ENCODE measurements at regions not wholly inside any gene's neighbourhood (a gene's known extent, or its start where the extent isn't known, plus 50 kb on each side); places are given as distances from the start of the nearest gene placed in this dataset.

DNA sequence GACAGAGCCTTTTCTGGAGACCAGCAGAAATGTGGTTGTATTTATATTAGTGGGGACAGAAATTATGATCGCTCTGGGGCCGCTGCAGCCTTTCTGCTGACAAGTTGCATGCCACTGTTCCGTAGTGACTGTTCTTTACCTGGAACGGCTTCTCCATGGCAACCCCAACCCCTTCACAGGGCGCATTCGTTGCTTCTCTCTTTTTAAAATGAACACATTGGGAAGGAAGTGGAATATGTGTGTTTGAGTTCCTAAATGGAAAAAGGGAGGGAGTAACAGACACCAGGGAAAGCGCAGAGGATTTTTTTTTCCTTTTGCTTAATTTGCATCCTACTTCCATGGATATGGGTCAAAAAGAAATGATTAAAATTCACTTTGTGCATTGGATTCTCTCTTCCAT lies 482.0 kb upstream of the SUCLG2 start:
- POLR2A ChIA-PET = no interaction called here

DNA sequence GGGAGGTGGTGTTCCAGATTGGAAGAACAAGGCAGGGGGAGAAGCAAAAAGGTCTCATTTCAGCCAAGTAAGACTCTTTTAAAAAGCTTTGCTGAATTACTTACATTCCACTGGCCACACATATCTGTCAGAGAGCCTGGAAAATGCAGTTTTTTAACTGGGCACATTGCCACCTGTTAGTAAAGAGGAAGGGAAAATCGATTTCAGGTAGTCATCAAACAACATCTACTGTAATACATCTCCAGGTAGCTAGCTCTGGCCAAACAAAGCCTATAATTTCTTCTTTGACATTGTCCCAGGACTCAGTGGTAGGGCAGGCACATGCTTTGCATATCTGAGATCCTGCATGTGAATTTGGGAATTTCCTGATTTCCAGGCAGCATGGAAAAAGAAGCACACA lies 480.7 kb upstream of the SUCLG2 start:
- intact Hi-C loops (cut with micrococcal nuclease; ENCODE audit: unreplicated experiment) = no loop called here
- H3K9me3 Mint-ChIP-seq (ENCODE audit: unreplicated experiment) = no peaks in the 10 kb centered on the region
- BruUV-seq (replicated peaks) = no TSS peak
- H3K27ac Mint-ChIP-seq (ENCODE audit: unreplicated experiment) = no peak overlapping the region
- H3K27me3 Mint-ChIP-seq (ENCODE audit: insufficient read depth, unreplicated experiment) = peaks cover 12% of the 10 kb centered on the region
- CTCF ChIA-PET = no interaction called here
- Histone ChIP-seq H3K4me1 (no peaks in the 10 kb centered on the region), H3K36me3 (ENCODE audit: control insufficient read depth, insufficient read depth, low read length) (no peaks in the 10 kb centered on the region), H3K4me3 (ENCODE audit: low read depth, low read length) (no peak overlapping the region), H3K9me3 (no peaks in the 10 kb centered on the region), H3K27me3 (replicated peaks; ENCODE audit: control insufficient read depth, insufficient read depth, low read length) (no peaks in the 10 kb centered on the region)
- TF ChIP-seq, protein P1, sequence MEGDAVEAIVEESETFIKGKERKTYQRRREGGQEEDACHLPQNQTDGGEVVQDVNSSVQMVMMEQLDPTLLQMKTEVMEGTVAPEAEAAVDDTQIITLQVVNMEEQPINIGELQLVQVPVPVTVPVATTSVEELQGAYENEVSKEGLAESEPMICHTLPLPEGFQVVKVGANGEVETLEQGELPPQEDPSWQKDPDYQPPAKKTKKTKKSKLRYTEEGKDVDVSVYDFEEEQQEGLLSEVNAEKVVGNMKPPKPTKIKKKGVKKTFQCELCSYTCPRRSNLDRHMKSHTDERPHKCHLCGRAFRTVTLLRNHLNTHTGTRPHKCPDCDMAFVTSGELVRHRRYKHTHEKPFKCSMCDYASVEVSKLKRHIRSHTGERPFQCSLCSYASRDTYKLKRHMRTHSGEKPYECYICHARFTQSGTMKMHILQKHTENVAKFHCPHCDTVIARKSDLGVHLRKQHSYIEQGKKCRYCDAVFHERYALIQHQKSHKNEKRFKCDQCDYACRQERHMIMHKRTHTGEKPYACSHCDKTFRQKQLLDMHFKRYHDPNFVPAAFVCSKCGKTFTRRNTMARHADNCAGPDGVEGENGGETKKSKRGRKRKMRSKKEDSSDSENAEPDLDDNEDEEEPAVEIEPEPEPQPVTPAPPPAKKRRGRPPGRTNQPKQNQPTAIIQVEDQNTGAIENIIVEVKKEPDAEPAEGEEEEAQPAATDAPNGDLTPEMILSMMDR (IDR thresholded peaks at IDR 0.05; ENCODE audit: insufficient read depth in 1 of 2, low read depth in 1 of 2, low read length in 1 of 2, severe bottlenecking in 1 of 2, unreplicated experiment in 1 of 2) = no peak
- POLR2A ChIA-PET = no interaction called here
- DNase-seq = no peak
- H3K36me3 Mint-ChIP-seq (ENCODE audit: insufficient read depth, unreplicated experiment) = no peaks in the 10 kb centered on the region
- H3K4me3 Mint-ChIP-seq (ENCODE audit: unreplicated experiment) = no peak overlapping the region
- H3K4me1 Mint-ChIP-seq (ENCODE audit: low read depth, unreplicated experiment) = no peaks in the 10 kb centered on the region

More for the DNA sequence above, 482.0 kb upstream of the SUCLG2 start:
- Mint-ChIP-seq H3K27me3 (ENCODE audit: insufficient read depth, unreplicated experiment) (peaks cover 8% of the 10 kb centered on the region), H3K4me3 (ENCODE audit: unreplicated experiment) (no peak overlapping the region), H3K4me1 (ENCODE audit: low read depth, unreplicated experiment) (no peaks in the 10 kb centered on the region), H3K36me3 (ENCODE audit: insufficient read depth, unreplicated experiment) (no peaks in the 10 kb centered on the region), H3K27ac (ENCODE audit: unreplicated experiment) (no peak overlapping the region), H3K9me3 (ENCODE audit: unreplicated experiment) (no peaks in the 10 kb centered on the region)
- TF ChIP-seq, protein P1 (IDR thresholded peaks at IDR 0.05; ENCODE audit: insufficient read depth in 1 of 2, low read depth in 1 of 2, low read length in 1 of 2, severe bottlenecking in 1 of 2, unreplicated experiment in 1 of 2) = no peak
- no TSS peak for BruUV-seq (replicated peaks)
- H3K4me1 ChIP-seq = no peaks in the 10 kb centered on the region
- no peaks in the 10 kb centered on the region for H3K36me3 ChIP-seq (ENCODE audit: control insufficient read depth, insufficient read depth, low read length)
- no peak for DNase-seq
- no peaks in the 10 kb centered on the region for H3K27me3 ChIP-seq (replicated peaks; ENCODE audit: control insufficient read depth, insufficient read depth, low read length)
- intact Hi-C loops (cut with micrococcal nuclease; ENCODE audit: unreplicated experiment) = no loop called here
- H3K4me3 ChIP-seq (ENCODE audit: low read depth, low read length) = no peak overlapping the region
- CTCF ChIA-PET = no interaction called here
- no peaks in the 10 kb centered on the region for H3K9me3 ChIP-seq

DNA sequence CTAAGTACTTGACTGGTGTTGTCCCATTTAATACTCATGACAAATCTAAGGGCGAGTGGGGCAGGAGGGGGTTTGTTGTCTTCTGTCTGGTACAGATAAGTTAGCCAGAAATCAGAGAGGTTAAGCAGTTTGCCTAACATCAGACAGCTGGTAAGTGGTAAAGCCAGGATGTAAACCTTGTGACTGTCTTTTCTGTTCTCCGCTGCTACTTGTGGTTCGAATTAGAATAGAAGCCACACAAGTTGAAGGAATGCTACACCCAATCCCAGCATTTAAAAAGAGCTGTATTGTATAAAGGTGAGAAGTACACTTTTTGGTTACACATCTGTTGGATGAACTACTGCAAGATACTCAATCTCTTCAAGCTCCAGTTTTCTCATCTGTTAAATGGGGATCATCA lies 474.7 kb upstream of the SUCLG2 start:
- Histone ChIP-seq H3K4me3 (ENCODE audit: low read depth, low read length) (no peak overlapping the region), H3K4me1 (no peaks in the 10 kb centered on the region), H3K27me3 (replicated peaks; ENCODE audit: control insufficient read depth, insufficient read depth, low read length) (no peaks in the 10 kb centered on the region), H3K9me3 (no peaks in the 10 kb centered on the region), H3K36me3 (ENCODE audit: control insufficient read depth, insufficient read depth, low read length) (no peaks in the 10 kb centered on the region)
- POLR2A ChIA-PET = no interaction called here
- TF ChIP-seq, protein P1 (IDR thresholded peaks at IDR 0.05; ENCODE audit: insufficient read depth in 1 of 2, low read depth in 1 of 2, low read length in 1 of 2, severe bottlenecking in 1 of 2, unreplicated experiment in 1 of 2) = no peak
- BruUV-seq (replicated peaks) = no TSS peak
- intact Hi-C loops (cut with micrococcal nuclease; ENCODE audit: unreplicated experiment) = no loop called here
- H3K27ac Mint-ChIP-seq (ENCODE audit: unreplicated experiment) = no peak overlapping the region
- H3K4me3 Mint-ChIP-seq (ENCODE audit: unreplicated experiment) = no peak overlapping the region
- H3K9me3 Mint-ChIP-seq (ENCODE audit: unreplicated experiment) = peaks cover 10% of the 10 kb centered on the region
- no peaks in the 10 kb centered on the region for H3K4me1 Mint-ChIP-seq (ENCODE audit: low read depth, unreplicated experiment)
- DNase-seq = no peak
- H3K36me3 Mint-ChIP-seq (ENCODE audit: insufficient read depth, unreplicated experiment) = no peaks in the 10 kb centered on the region
- CTCF ChIA-PET = no interaction called here
- H3K27me3 Mint-ChIP-seq (ENCODE audit: insufficient read depth, unreplicated experiment) = peaks cover 14% of the 10 kb centered on the region
